Vagina (tissue), 2 donors: ENCODE measurements at regions not wholly inside any gene's neighbourhood (a gene's known extent, or its start where the extent isn't known, plus 50 kb on each side); places are given as distances from the start of the nearest gene placed in this dataset.

ENCODE experiments used
- POLR2A ChIP-seq, 2 donors: fragments of 450-650 bp; IDR thresholded peaks; one replicate each; pipeline ENCODE4 v1.6.1; 2017; ENCODE audit warnings: antibody characterized with exemption in 2 of 2, mild to moderate bottlenecking in 2 of 2, moderate library complexity in 2 of 2
- TF ChIP-seq, protein P1 (sequence below), 3 experiments: fragments of 450-650 bp in 2 of 3; fragments of 200-600 bp in 1 of 3; sonication (generic) in 1 of 3; IDR thresholded peaks; one replicate each; pipeline ENCODE4 v1.5.1; 2017 to 2019; ENCODE audit warnings: antibody characterized with exemption in 3 of 3, mild to moderate bottlenecking in 2 of 3, moderate library complexity in 2 of 3

DNA sequence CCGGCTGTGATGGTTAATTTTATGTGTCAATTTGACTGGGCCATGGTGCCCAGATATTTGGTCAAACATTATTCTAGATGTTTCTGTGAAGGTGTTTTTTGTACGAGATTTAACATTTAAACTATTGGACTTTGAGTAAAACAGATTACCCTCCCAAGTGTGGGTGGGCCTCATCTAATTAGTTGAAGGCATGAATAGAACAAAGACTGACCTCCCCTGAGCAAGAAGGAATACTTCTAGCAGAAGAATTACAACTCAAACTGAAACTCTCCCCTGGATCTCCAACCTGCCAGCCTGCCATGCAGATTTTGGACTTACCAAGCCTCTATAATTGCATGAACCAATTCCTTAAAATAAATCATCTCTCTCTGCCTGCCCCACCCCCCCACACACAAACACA lies 132.5 kb downstream of the DHX15 start:
- TF ChIP-seq, protein P1, sequence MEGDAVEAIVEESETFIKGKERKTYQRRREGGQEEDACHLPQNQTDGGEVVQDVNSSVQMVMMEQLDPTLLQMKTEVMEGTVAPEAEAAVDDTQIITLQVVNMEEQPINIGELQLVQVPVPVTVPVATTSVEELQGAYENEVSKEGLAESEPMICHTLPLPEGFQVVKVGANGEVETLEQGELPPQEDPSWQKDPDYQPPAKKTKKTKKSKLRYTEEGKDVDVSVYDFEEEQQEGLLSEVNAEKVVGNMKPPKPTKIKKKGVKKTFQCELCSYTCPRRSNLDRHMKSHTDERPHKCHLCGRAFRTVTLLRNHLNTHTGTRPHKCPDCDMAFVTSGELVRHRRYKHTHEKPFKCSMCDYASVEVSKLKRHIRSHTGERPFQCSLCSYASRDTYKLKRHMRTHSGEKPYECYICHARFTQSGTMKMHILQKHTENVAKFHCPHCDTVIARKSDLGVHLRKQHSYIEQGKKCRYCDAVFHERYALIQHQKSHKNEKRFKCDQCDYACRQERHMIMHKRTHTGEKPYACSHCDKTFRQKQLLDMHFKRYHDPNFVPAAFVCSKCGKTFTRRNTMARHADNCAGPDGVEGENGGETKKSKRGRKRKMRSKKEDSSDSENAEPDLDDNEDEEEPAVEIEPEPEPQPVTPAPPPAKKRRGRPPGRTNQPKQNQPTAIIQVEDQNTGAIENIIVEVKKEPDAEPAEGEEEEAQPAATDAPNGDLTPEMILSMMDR (IDR thresholded peaks at IDR 0.05), result no peak
- no peak for TF ChIP-seq POLR2A (IDR thresholded peaks at IDR 0.05)
